ENCODE measurements at regions not wholly inside any gene's neighbourhood (a gene's known extent, or its start where the extent isn't known, plus 50 kb on each side); places are given as distances from the start of the nearest gene placed in this dataset.

- no peak for DNase-seq
Observed at GRCh38 chr1:14470802-14471201, 127.7 kb upstream of the KAZN start.

- DNase-seq, result no peak
Observed at GRCh38 chr1:14474856-14475255, 123.6 kb upstream of the KAZN start.

- DNase-seq, result no peak
Observed at GRCh38 chr1:14476170-14476955, 122.1 kb upstream of the KAZN start.

GRCh38 chr1:14478120-14478519 is 120.4 kb upstream of the KAZN start:
- no peak for DNase-seq

GRCh38 chr1:14479865-14480264 is 118.6 kb upstream of the KAZN start:
- DNase-seq, result no peak

- DNase-seq, result no peak
Observed at GRCh38 chr1:14482784-14483450, 115.6 kb upstream of the KAZN start.

- no peak for DNase-seq
Observed at GRCh38 chr1:14485285-14485684, 113.2 kb upstream of the KAZN start.

GRCh38 chr1:14486401-14487201 is 111.9 kb upstream of the KAZN start:
- no peak for DNase-seq

- no peak for DNase-seq
Observed at GRCh38 chr1:14487671-14488070, 110.8 kb upstream of the KAZN start.

- no peak for DNase-seq
Observed at GRCh38 chr1:14494911-14495310, 103.6 kb upstream of the KAZN start.

GRCh38 chr1:14495381-14495780 is 103.1 kb upstream of the KAZN start:
- no peak for DNase-seq

GRCh38 chr1:14495996-14496395 is 102.5 kb upstream of the KAZN start:
- DNase-seq, result no peak

GRCh38 chr1:14498839-14499238 is 99.6 kb upstream of the KAZN start:
- no peak for DNase-seq

- DNase-seq, result no peak
Observed at GRCh38 chr1:14499312-14500040, 99.0 kb upstream of the KAZN start.

- no peak for DNase-seq
Observed at GRCh38 chr1:14500041-14500440, 98.4 kb upstream of the KAZN start.

- no peak for DNase-seq
Observed at GRCh38 chr1:14500912-14501311, 97.6 kb upstream of the KAZN start.

- DNase-seq, result no peak
Observed at GRCh38 chr1:14504517-14504916, 94.0 kb upstream of the KAZN start.

GRCh38 chr1:14506471-14507255 is 91.8 kb upstream of the KAZN start:
- DNase-seq, result no peak

GRCh38 chr1:14507262-14507661 is 91.2 kb upstream of the KAZN start:
- DNase-seq, result no peak

GRCh38 chr1:14508613-14509012 is 89.9 kb upstream of the KAZN start:
- DNase-seq, result no peak

- no peak for DNase-seq
Observed at GRCh38 chr1:14511166-14511680, 87.3 kb upstream of the KAZN start.
